ENCODE measurements at regions not wholly inside any gene's neighbourhood (a gene's known extent, or its start where the extent isn't known, plus 50 kb on each side); places are given as distances from the start of the nearest gene placed in this dataset.

DNA sequence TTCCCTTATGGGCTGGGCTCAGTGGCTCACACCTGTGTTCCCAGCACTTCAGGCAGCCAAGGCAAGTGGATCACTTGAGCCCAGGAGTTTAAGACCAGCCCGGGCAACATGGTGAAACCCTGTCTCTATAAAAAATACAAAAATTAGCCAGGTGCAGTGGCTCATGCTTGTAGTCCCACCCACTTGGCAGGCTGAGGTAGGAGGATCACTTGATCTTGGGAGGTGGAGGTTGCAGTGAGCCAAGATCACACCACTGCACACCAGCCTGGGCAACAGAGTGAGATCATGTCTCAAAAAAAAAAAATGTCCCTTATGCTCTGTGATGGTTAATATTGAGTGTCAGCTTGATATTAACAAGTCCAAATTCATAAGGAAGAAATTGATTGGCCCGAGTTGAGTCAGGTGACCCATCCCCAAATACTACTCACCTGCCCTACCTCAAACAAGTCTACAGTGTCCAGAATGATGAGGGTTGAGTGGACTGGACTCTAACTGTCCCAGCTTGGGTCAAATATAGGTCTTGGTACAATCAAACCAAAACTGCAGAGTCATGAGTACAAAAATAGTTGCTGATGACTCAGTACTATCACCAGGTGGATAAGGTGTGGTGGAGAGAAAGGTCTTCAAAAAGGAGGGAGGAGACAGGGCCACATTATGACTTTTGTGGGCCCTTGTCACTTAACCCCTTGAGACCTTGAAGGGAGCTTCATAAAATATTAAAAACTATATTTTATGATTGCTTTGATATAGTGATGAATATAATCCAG, 161.0 kb downstream of the ZNF326 start:
- Histone ChIP-seq H3K4me1 (ENCODE audit: control insufficient read depth, insufficient read depth, low read length) (no peaks in the 10 kb centered on the region), H3K36me3 (ENCODE audit: control insufficient read depth, insufficient read depth, low read length) (no peaks in the 10 kb centered on the region), H3K27ac (ENCODE audit: low read length) (no peak overlapping the region), H3K27me3 (ENCODE audit: control insufficient read depth, insufficient read depth, low read length) (no peaks in the 10 kb centered on the region), H3K9me3 (ENCODE audit: control insufficient read depth, low read depth, low read length) (peaks cover 6% of the 10 kb centered on the region), H3K4me3 (ENCODE audit: low read length) (no peak overlapping the region)
- no peak for DNase-seq
- no CpG with 5 or more reads among the region's 2 CpGs for WGBS (ENCODE audit: insufficient coverage, low lambda C conversion rate)

DNA sequence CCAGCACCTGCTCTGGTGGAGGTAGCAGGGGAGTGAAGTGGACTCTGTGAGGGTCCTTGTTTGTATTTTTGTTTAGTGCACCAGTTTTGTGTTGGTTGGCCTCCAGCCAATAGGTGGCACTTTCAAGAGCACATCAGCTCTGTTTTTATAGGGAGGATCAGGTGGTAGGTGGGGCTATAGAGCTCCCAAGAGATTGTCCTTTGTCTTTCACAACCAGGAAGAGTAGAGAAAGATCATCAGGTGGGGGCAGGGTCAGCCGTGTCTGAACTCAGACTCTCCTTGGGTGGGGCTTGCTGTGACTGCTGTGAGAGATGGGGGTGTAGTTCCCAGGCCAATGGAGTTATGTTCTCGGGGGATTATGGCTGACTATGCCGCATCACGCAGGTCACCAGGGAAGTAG, 159.8 kb downstream of the ZNF326 start:
- DNase-seq = no peak
- H3K27ac ChIP-seq (ENCODE audit: low read length) = no peak overlapping the region
- H3K36me3 ChIP-seq (ENCODE audit: control insufficient read depth, insufficient read depth, low read length) = no peaks in the 10 kb centered on the region
- no CpG with 5 or more reads among the region's 4 CpGs for WGBS (ENCODE audit: insufficient coverage, low lambda C conversion rate)
- no peak overlapping the region for H3K4me3 ChIP-seq (ENCODE audit: low read length)
- H3K4me1 ChIP-seq (ENCODE audit: control insufficient read depth, insufficient read depth, low read length) = no peaks in the 10 kb centered on the region
- H3K27me3 ChIP-seq (ENCODE audit: control insufficient read depth, insufficient read depth, low read length) = no peaks in the 10 kb centered on the region
- peaks cover 6% of the 10 kb centered on the region for H3K9me3 ChIP-seq (ENCODE audit: control insufficient read depth, low read depth, low read length)

DNA sequence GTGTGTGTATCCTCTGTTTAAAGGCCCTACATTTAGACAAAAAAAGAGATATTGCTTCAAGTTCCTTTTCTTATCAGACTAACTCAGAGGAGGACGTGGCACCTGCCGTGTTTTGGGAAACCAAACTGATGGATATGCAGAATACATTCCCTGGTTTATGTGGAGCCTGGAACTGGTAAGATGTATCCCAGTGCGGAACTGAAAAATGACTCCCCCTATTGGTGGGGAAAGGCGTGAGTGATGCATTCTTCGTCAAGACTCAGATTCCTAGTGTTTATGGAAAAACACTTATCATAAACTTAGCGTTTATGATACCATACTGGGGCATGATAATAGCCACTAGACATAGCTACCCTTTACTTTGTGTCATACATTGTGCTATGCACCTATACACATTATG, 154.2 kb downstream of the ZNF326 start:
- H3K27me3 ChIP-seq (ENCODE audit: control insufficient read depth, insufficient read depth, low read length) = no peaks in the 10 kb centered on the region
- no peak for DNase-seq
- no peaks in the 10 kb centered on the region for H3K36me3 ChIP-seq (ENCODE audit: control insufficient read depth, insufficient read depth, low read length)
- no peak overlapping the region for H3K27ac ChIP-seq (ENCODE audit: low read length)
- WGBS (ENCODE audit: insufficient coverage, low lambda C conversion rate) = no CpG with 5 or more reads among the region's 6 CpGs
- H3K4me3 ChIP-seq (ENCODE audit: low read length) = no peak overlapping the region
- peaks cover 6% of the 10 kb centered on the region for H3K9me3 ChIP-seq (ENCODE audit: control insufficient read depth, low read depth, low read length)
- no peaks in the 10 kb centered on the region for H3K4me1 ChIP-seq (ENCODE audit: control insufficient read depth, insufficient read depth, low read length)

DNA sequence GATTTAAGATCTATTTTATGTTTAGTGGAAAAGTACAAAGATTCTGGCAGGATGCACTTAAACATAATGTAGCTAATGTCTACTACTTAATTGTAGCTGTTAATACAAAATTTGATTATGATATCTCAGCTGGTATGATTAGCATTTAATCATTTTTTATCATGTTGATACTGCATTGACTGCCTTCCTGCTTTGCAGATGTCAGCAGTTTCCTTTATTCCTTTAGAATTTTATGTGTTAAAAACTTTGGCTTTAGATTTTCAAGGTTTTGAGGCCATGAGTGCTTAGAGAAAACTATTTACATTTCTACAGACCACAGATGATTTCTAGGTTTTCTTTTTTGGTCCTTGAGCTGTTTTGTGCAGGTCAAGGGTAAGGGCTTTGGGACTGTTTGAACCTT, 152.2 kb downstream of the ZNF326 start:
- Histone ChIP-seq H3K27me3 (ENCODE audit: control insufficient read depth, insufficient read depth, low read length) (no peaks in the 10 kb centered on the region), H3K36me3 (ENCODE audit: control insufficient read depth, insufficient read depth, low read length) (no peaks in the 10 kb centered on the region), H3K4me3 (ENCODE audit: low read length) (no peak overlapping the region), H3K4me1 (ENCODE audit: control insufficient read depth, insufficient read depth, low read length) (no peaks in the 10 kb centered on the region), H3K27ac (ENCODE audit: low read length) (no peak overlapping the region), H3K9me3 (ENCODE audit: control insufficient read depth, low read depth, low read length) (peaks cover 6% of the 10 kb centered on the region)
- no peak for DNase-seq

DNA sequence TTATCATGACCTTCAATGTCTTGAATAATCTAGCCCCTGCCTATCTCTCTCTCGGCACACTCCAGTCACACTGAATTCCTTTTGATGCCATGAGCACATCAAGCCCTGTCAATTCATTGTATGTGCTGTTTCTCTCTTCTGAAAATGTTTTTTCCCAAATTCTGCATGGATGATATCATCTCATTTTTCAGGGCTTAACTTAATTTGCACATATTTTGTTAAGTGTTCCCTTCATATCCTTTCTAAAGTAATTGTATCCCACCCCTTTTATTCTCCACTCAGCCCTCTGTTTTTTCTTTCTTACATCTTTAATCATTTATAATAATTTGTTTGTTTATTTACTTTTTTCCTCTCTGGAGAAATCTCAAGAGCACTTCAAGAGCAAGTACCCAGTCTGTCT, 149.9 kb downstream of the ZNF326 start:
- DNase-seq = no peak
- Histone ChIP-seq H3K4me3 (ENCODE audit: low read length) (no peak overlapping the region), H3K27me3 (ENCODE audit: control insufficient read depth, insufficient read depth, low read length) (no peaks in the 10 kb centered on the region), H3K36me3 (ENCODE audit: control insufficient read depth, insufficient read depth, low read length) (no peaks in the 10 kb centered on the region), H3K4me1 (ENCODE audit: control insufficient read depth, insufficient read depth, low read length) (no peaks in the 10 kb centered on the region), H3K27ac (ENCODE audit: low read length) (no peak overlapping the region), H3K9me3 (ENCODE audit: control insufficient read depth, low read depth, low read length) (peaks cover 2% of the 10 kb centered on the region)
- WGBS (ENCODE audit: insufficient coverage, low lambda C conversion rate) = 67% methylated on average over 1 of the region's 1 CpG

DNA sequence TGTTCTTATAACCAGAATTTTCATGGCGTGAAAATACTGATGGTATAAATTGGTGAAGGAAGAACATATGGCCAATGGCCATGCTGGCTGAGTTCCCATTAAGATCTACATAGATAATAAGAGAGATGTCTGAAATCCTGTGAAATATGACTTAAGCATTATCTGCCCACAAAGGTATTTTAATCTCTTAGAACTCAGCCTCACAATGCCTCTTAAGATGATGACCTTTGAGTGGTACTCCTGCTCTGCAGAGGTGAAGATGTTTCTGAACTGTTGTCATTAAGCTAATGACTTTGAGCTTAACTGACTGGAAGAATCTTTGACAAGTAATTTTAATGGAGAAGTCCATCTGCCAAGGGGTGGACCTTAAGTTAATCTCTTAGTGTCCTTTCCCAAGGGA, 148.7 kb downstream of the ZNF326 start:
- Histone ChIP-seq H3K9me3 (ENCODE audit: control insufficient read depth, low read depth, low read length) (peaks cover 9% of the 10 kb centered on the region), H3K36me3 (ENCODE audit: control insufficient read depth, insufficient read depth, low read length) (no peaks in the 10 kb centered on the region), H3K27ac (ENCODE audit: low read length) (no peak overlapping the region), H3K4me1 (ENCODE audit: control insufficient read depth, insufficient read depth, low read length) (no peaks in the 10 kb centered on the region), H3K4me3 (ENCODE audit: low read length) (no peak overlapping the region), H3K27me3 (ENCODE audit: control insufficient read depth, insufficient read depth, low read length) (no peaks in the 10 kb centered on the region)
- no peak for DNase-seq
- no CpG with 5 or more reads among the region's 1 CpG for WGBS (ENCODE audit: insufficient coverage, low lambda C conversion rate)

DNA sequence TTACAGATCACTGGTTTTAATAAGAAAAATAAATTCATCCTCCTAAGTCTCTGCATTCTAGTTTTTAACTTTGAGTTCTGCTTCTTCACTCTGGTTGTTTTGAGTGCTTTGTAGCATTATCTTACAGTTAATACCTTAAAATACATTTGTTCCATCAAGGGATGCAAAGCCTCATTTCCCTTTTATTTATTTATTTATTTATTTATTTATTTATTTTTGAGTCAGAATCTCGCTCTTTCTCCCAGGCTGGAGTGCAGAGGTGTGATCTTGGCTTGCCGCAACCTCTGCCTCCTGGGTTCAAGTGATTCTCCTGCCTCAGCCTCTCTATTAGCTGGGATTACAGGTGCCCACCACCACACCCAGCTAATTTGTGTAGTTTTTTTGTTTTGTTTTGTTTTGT, 147.8 kb downstream of the ZNF326 start:
- Histone ChIP-seq H3K27me3 (ENCODE audit: control insufficient read depth, insufficient read depth, low read length) (no peaks in the 10 kb centered on the region), H3K4me1 (ENCODE audit: control insufficient read depth, insufficient read depth, low read length) (no peaks in the 10 kb centered on the region), H3K27ac (ENCODE audit: low read length) (no peak overlapping the region), H3K36me3 (ENCODE audit: control insufficient read depth, insufficient read depth, low read length) (no peaks in the 10 kb centered on the region), H3K9me3 (ENCODE audit: control insufficient read depth, low read depth, low read length) (peaks cover 9% of the 10 kb centered on the region), H3K4me3 (ENCODE audit: low read length) (no peak overlapping the region)
- DNase-seq = no peak
- no CpG with 5 or more reads among the region's 2 CpGs for WGBS (ENCODE audit: insufficient coverage, low lambda C conversion rate)

DNA sequence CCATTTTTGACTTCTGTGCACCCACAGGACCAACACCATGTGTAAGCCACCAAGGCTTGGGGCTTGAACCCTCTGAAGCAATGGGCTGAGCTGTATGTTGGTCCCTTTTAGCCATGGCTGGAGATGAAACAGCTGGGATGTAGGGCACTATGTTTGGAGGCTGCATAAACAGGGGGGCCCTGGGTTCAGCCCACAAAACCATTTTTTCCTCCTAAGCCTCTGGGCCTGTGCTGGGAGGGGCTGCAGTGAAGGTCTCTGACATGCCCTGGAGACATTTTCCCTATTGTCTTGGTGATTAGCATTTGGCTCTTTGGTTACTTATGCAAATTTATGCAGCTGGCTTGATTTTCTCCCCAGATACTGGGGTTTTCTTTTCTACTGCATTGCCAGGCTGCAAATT, 144.9 kb downstream of the ZNF326 start:
- no peaks in the 10 kb centered on the region for H3K4me1 ChIP-seq (ENCODE audit: control insufficient read depth, insufficient read depth, low read length)
- H3K4me3 ChIP-seq (ENCODE audit: low read length) = no peak overlapping the region
- no peaks in the 10 kb centered on the region for H3K27me3 ChIP-seq (ENCODE audit: control insufficient read depth, insufficient read depth, low read length)
- no peak for DNase-seq
- no peak overlapping the region for H3K27ac ChIP-seq (ENCODE audit: low read length)
- peaks cover 9% of the 10 kb centered on the region for H3K9me3 ChIP-seq (ENCODE audit: control insufficient read depth, low read depth, low read length)
- no peaks in the 10 kb centered on the region for H3K36me3 ChIP-seq (ENCODE audit: control insufficient read depth, insufficient read depth, low read length)

DNA sequence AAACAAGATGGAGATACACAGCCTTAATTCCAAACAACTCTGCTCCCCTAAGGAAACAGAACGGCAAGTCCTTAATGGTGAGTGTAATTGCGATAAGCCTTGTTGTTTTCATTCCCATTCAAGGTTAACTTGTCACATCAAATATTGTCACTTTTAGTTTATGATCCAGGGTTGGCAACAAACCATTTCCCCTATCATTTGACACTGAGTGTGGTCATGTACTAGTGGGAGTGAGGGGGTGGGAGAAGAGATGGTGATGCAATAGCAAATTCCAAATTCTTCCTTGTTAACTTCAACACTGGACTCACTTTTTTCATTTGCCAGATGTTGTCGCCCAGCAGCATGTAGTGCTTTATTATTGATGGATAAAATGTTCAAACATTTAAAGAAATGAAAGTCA, 140.4 kb downstream of the ZNF326 start:
- WGBS (ENCODE audit: insufficient coverage, low lambda C conversion rate) = 100% methylated on average over 2 of the region's 3 CpGs
- Histone ChIP-seq H3K4me1 (ENCODE audit: control insufficient read depth, insufficient read depth, low read length) (peaks cover 7% of the 10 kb centered on the region), H3K27me3 (ENCODE audit: control insufficient read depth, insufficient read depth, low read length) (no peaks in the 10 kb centered on the region), H3K27ac (ENCODE audit: low read length) (no peak overlapping the region), H3K9me3 (ENCODE audit: control insufficient read depth, low read depth, low read length) (peaks cover 9% of the 10 kb centered on the region), H3K36me3 (ENCODE audit: control insufficient read depth, insufficient read depth, low read length) (no peaks in the 10 kb centered on the region), H3K4me3 (ENCODE audit: low read length) (no peak overlapping the region)
- no peak for DNase-seq

DNA sequence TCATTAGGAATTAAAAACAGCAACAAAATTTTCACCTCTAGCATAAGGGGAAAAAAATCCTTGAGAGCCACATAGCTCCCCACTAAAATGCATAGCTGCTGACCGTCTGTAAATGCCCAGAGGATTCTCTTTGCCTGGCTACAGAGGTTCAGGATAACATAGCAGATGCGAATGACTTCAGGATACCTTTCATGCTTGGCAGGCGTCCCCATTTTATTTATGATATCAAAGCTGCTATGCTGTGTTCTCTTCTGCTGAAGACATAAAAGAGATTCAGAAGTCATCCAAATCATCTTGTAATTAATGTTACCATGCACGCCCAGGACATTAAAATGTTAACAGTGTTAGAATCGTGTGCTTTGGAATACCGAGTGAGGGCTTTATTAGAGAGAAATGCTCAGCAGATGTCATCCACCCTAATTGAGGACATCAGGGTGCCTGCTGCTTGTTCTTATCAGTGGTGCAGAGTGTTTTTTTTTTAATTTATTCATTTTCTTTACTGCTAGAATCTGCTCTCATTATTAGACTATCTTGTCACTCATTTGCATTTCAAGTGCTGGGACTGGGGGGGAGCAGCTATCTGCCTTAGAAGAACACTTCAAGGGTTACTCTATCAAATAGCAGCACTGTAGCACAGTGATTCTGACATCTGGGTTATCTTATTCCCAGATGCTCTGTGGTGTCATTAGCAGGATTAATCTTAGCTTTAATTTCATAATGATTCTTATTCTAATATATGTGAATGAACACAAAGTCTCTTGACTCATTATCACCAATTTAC, 139.5 kb downstream of the ZNF326 start:
- peaks cover 7% of the 10 kb centered on the region for H3K4me1 ChIP-seq (ENCODE audit: control insufficient read depth, insufficient read depth, low read length)
- peaks cover 2% of the 10 kb centered on the region for H3K9me3 ChIP-seq (ENCODE audit: control insufficient read depth, low read depth, low read length)
- H3K27me3 ChIP-seq (ENCODE audit: control insufficient read depth, insufficient read depth, low read length) = no peaks in the 10 kb centered on the region
- DNase-seq = no peak
- no peaks in the 10 kb centered on the region for H3K36me3 ChIP-seq (ENCODE audit: control insufficient read depth, insufficient read depth, low read length)
- H3K4me3 ChIP-seq (ENCODE audit: low read length) = no peak overlapping the region
- WGBS (ENCODE audit: insufficient coverage, low lambda C conversion rate) = 100% methylated on average over 1 of the region's 6 CpGs
- H3K27ac ChIP-seq (ENCODE audit: low read length) = no peak overlapping the region

DNA sequence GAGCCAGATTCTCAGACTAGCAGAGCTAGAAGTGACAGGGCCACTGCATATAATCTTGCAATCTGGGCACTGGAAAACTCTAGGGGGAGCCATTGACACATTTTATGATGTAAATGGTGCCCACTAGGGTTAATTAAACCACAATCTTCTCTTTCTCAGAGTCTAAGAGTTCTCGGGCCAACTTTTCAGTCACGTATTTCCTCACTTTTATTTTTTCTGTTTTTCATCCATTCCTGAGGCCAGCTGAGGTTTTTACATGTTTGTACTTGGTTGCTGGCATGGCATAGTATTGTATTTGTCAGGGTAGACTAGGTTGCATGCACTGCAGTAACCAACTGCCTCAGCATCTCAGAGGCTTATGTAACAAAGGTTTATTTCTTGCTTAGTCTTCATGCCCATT, 138.2 kb downstream of the ZNF326 start:
- Histone ChIP-seq H3K4me1 (ENCODE audit: control insufficient read depth, insufficient read depth, low read length) (peaks cover 7% of the 10 kb centered on the region), H3K27me3 (ENCODE audit: control insufficient read depth, insufficient read depth, low read length) (no peaks in the 10 kb centered on the region), H3K27ac (ENCODE audit: low read length) (no peak overlapping the region), H3K4me3 (ENCODE audit: low read length) (no peak overlapping the region), H3K9me3 (ENCODE audit: control insufficient read depth, low read depth, low read length) (no peaks in the 10 kb centered on the region), H3K36me3 (ENCODE audit: control insufficient read depth, insufficient read depth, low read length) (no peaks in the 10 kb centered on the region)
- no CpG with 5 or more reads among the region's 2 CpGs for WGBS (ENCODE audit: insufficient coverage, low lambda C conversion rate)
- DNase-seq = peak in 1 of 2 donors; percentile 8
